Transverse colon (tissue), 4 donors: ENCODE measurements at regions not wholly inside any gene's neighbourhood (a gene's known extent, or its start where the extent isn't known, plus 50 kb on each side); places are given as distances from the start of the nearest gene placed in this dataset.

ENCODE experiments used
- DNase-seq: peaks from one replicate; pipeline ENCODE4 v3.0.0-alpha.2; 2019
- H3K27ac ChIP-seq, 4 donors: fragments of 200-600 bp; sonication (generic); 2 replicates each; pipeline ENCODE4 v1.5.1; 2016 to 2018; ENCODE audit warnings: inconsistent platforms in 4 of 4
- H3K27me3 ChIP-seq: fragments of 200-600 bp; sonication (generic); 2 replicates; pipeline ENCODE4 v1.5.1; 2017; ENCODE audit warnings: inconsistent platforms
- H3K36me3 ChIP-seq, 4 donors: fragments of 200-600 bp; sonication (generic); 2 replicates each; pipeline ENCODE4 v1.5.1; 2017 to 2019; ENCODE audit warnings: inconsistent platforms in 4 of 4
- H3K4me1 ChIP-seq, 4 donors: fragments of 200-600 bp; sonication (generic); 2 replicates each; pipeline ENCODE4 v1.5.1; 2017 to 2020; ENCODE audit warnings: inconsistent platforms in 4 of 4
- H3K4me3 ChIP-seq, 4 donors: fragments of 200-600 bp; sonication (generic); 1 replicate in 1 of 4; 2 replicates in 3 of 4; pipeline versions ENCODE4 v1.5.1 to v1.6.1; 2017 to 2019; ENCODE audit warnings: inconsistent platforms in 4 of 4
- H3K9me3 ChIP-seq, 2 donors: fragments of 200-600 bp; sonication (generic); 2 replicates each; pipeline ENCODE4 v1.5.1; 2017 to 2019; ENCODE audit warnings: inconsistent platforms in 2 of 2
- EP300 ChIP-seq: sonication (generic); formaldehyde crosslinking; IDR thresholded peaks from one replicate; pipeline ENCODE4 v1.6.1; 2017; ENCODE audit warnings: antibody characterized with exemption, low read depth
- POLR2A ChIP-seq: fragments of 450-650 bp; IDR thresholded peaks from one replicate; pipeline ENCODE4 v1.6.1; 2016; ENCODE audit warnings: antibody characterized with exemption, mild to moderate bottlenecking, moderate library complexity
- POLR2AphosphoS5 ChIP-seq, 3 donors: sonication (generic); formaldehyde crosslinking; IDR thresholded peaks; one replicate each; pipeline ENCODE4 v1.6.1; 2016; ENCODE audit warnings: antibody characterized with exemption in 3 of 3
- WGBS, 2 donors: methylation state at CpG; one replicate each; pipeline ENCODE4 v1.1.5; 2018; ENCODE audit warnings: low coverage in 1 of 2; 5-methylcytosine and 5-hydroxymethylcytosine counted together
- in situ Hi-C, 4 donors: fragments of 200-750 bp; cut with MboI; loops; one replicate each; pipeline versions ENCODE4 v1.15.0 to v1.15.1; 2017; ENCODE audit warnings: low sequenced_read_pairs in 3 of 4, low pct_ligation_motif_present in 1 of 4, low pct_unique_long_range_greater_than_20kb in 1 of 4
- intact Hi-C: fragments of 100-400 bp; cut with DNase I; formaldehyde crosslinking; loops from one replicate; pipeline ENCODE4 v1.15.1; 2023; ENCODE audit warnings: low total_unique reads
- TF ChIP-seq, protein P1 (sequence below), 5 experiments: fragments of 200-600 bp in 3 of 5; fragments of 450-650 bp in 2 of 5; sonication (generic) in 3 of 5; IDR thresholded peaks; 1 replicate in 2 of 5; 2 replicates in 3 of 5; pipeline ENCODE4 v1.5.1; 2016 to 2017; ENCODE audit warnings: antibody characterized with exemption in 5 of 5, inconsistent platforms in 3 of 5, mild to moderate bottlenecking in 2 of 5, moderate library complexity in 1 of 5

GRCh38 chr15:47401427-47401826 is 315.9 kb upstream of the SEMA6D start:
- Histone ChIP-seq H3K27me3 (no peaks in the 10 kb centered on the region), H3K4me1 (no peaks in the 10 kb centered on the region), H3K36me3 (no peaks in the 10 kb centered on the region), H3K4me3 (no peak overlapping the region), H3K9me3 (no peaks in the 10 kb centered on the region), H3K27ac (no peak overlapping the region)
- TF ChIP-seq POLR2A (no peak), POLR2AphosphoS5 (IDR thresholded peaks at IDR 0.05) (no peak), EP300 (no peak)
- TF ChIP-seq, protein P1, sequence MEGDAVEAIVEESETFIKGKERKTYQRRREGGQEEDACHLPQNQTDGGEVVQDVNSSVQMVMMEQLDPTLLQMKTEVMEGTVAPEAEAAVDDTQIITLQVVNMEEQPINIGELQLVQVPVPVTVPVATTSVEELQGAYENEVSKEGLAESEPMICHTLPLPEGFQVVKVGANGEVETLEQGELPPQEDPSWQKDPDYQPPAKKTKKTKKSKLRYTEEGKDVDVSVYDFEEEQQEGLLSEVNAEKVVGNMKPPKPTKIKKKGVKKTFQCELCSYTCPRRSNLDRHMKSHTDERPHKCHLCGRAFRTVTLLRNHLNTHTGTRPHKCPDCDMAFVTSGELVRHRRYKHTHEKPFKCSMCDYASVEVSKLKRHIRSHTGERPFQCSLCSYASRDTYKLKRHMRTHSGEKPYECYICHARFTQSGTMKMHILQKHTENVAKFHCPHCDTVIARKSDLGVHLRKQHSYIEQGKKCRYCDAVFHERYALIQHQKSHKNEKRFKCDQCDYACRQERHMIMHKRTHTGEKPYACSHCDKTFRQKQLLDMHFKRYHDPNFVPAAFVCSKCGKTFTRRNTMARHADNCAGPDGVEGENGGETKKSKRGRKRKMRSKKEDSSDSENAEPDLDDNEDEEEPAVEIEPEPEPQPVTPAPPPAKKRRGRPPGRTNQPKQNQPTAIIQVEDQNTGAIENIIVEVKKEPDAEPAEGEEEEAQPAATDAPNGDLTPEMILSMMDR (IDR thresholded peaks at IDR 0.05): no peak
- no peak for DNase-seq
- intact Hi-C loops (no loop called here), in situ Hi-C loops (no loop called here)
- 69 to 91% methylated on average over 3 of the region's 3 CpGs for WGBS, 2 donors

- in situ Hi-C loops: no loop called here
- Histone ChIP-seq H3K9me3 (no peaks in the 10 kb centered on the region), H3K4me3 (no peak overlapping the region), H3K27me3 (no peaks in the 10 kb centered on the region), H3K27ac (no peak overlapping the region), H3K4me1 (no peaks in the 10 kb centered on the region), H3K36me3 (no peaks in the 10 kb centered on the region)
- WGBS, 2 donors: 63 to 95% methylated on average over 1 of the region's 1 CpG
- TF ChIP-seq POLR2A: no peak
- TF ChIP-seq POLR2AphosphoS5 (IDR thresholded peaks at IDR 0.05): no peak
- TF ChIP-seq, protein P1 (IDR thresholded peaks at IDR 0.05): no peak
- intact Hi-C loops: no loop called here
- no peak for DNase-seq
Observed at GRCh38 chr15:47402829-47403228, 314.5 kb upstream of the SEMA6D start.

GRCh38 chr15:47404877-47405276 is 312.4 kb upstream of the SEMA6D start:
- Histone ChIP-seq H3K9me3 (no peaks in the 10 kb centered on the region), H3K27ac (no peak overlapping the region), H3K4me3 (no peak overlapping the region), H3K36me3 (no peaks in the 10 kb centered on the region), H3K27me3 (no peaks in the 10 kb centered on the region), H3K4me1 (no peaks in the 10 kb centered on the region)
- intact Hi-C loops: no loop called here
- in situ Hi-C loops: no loop called here
- TF ChIP-seq POLR2AphosphoS5 (IDR thresholded peaks at IDR 0.05) (no peak), EP300 (no peak), POLR2A (no peak)
- TF ChIP-seq, protein P1 (IDR thresholded peaks at IDR 0.05): no peak
- no peak for DNase-seq
- WGBS, 2 donors: 78 to 79% methylated on average over 3 of the region's 3 CpGs

DNA sequence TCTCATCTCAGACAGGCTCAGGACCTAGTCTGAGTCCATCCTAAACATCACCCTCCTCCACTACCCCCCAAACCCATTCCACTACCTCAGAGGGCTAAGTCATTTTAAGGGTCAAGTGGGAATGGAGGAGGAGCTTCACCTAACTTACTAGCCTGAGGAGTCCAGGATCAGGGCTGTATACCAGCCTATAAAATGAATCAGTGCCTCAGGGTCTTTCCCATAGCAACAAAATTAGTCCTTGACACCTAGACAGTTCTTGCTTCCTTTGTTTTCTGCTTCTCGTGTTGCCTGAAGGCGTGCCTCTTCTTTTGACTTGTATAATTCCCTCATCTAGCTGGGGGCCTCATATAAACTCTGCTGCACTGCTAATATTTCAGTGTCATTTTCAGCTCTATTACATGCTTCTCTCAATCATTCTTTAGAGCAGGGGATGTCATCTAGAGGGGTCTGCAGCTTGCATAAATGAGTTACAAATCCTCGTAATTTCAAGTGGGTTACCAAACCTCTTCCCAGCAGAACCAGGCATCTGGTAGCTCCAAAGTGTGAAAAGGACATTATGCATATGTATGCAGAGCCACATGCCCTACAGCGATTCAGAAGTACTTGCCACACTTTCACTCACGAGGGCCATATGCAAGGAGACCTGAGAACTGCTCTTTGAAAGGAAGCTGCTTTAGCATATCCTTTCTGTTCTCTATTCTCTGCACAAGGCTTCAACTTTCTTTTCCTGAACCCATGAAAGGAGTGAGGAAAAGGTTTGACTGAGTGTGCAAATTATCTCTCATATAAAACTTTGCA is 311.7 kb upstream of the SEMA6D start:
- no peaks in the 10 kb centered on the region for H3K27me3 ChIP-seq
- DNase-seq: no peak
- no peak for TF ChIP-seq POLR2AphosphoS5 (IDR thresholded peaks at IDR 0.05)
- TF ChIP-seq EP300: no peak
- TF ChIP-seq, protein P1 (IDR thresholded peaks at IDR 0.05): no peak
- TF ChIP-seq POLR2A: no peak
- no peak overlapping the region for H3K27ac ChIP-seq
- no peaks in the 10 kb centered on the region for H3K9me3 ChIP-seq
- 65 to 78% methylated on average over 5 of the region's 5 CpGs for WGBS, 2 donors
- intact Hi-C loops: no loop called here
- H3K4me1 ChIP-seq: no peaks in the 10 kb centered on the region
- in situ Hi-C loops: no loop called here
- no peaks in the 10 kb centered on the region for H3K36me3 ChIP-seq
- H3K4me3 ChIP-seq: no peak overlapping the region
